ENCODE measurements at regions not wholly inside any gene's neighbourhood (a gene's known extent, or its start where the extent isn't known, plus 50 kb on each side); places are given as distances from the start of the nearest gene placed in this dataset.
"Not testable (repeated sequence)": the region's sequence is repeated elsewhere in the genome, so short reads cannot be mapped to it uniquely, and the experiment has no call there.

- DNase-seq (ENCODE audit: low spot score), result no peak
Measured at GRCh38 chrX:127782904-127783303, 269.3 kb downstream of the ACTRT1 start.

GRCh38 chrX:127764674-127765073, 287.5 kb downstream of the ACTRT1 start:
- no peak for DNase-seq (ENCODE audit: low spot score)

GRCh38 chrX:127762663-127763062, 289.5 kb downstream of the ACTRT1 start:
- DNase-seq (ENCODE audit: low spot score), result no peak

GRCh38 chrX:127732709-127733108, 319.5 kb downstream of the ACTRT1 start:
- DNase-seq (ENCODE audit: low spot score), result no peak

GRCh38 chrX:127726227-127726626, 326.0 kb downstream of the ACTRT1 start:
- no peak for DNase-seq (ENCODE audit: low spot score)

GRCh38 chrX:127708155-127708554, 344.0 kb downstream of the ACTRT1 start:
- peak; percentile 0 for DNase-seq (ENCODE audit: low spot score)

- DNase-seq (ENCODE audit: low spot score), result no peak
Measured at GRCh38 chrX:127702527-127702926, 349.7 kb downstream of the ACTRT1 start.

- DNase-seq (ENCODE audit: low spot score), result not testable (repeated sequence)
Measured at GRCh38 chrX:127662942-127663341, 389.3 kb downstream of the ACTRT1 start.

GRCh38 chrX:127649011-127649410, 403.2 kb downstream of the ACTRT1 start:
- no peak for DNase-seq (ENCODE audit: low spot score)

- no peak for DNase-seq (ENCODE audit: low spot score)
Measured at GRCh38 chrX:127621780-127622179, 430.4 kb downstream of the ACTRT1 start.

- no peak for DNase-seq (ENCODE audit: low spot score)
Measured at GRCh38 chrX:127606590-127606989, 445.6 kb downstream of the ACTRT1 start.

GRCh38 chrX:127596882-127597281, 455.3 kb downstream of the ACTRT1 start:
- no peak for DNase-seq (ENCODE audit: low spot score)

GRCh38 chrX:127578395-127578794, 473.8 kb downstream of the ACTRT1 start:
- DNase-seq (ENCODE audit: low spot score), result no peak

GRCh38 chrX:127577884-127578283, 474.3 kb downstream of the ACTRT1 start:
- no peak for DNase-seq (ENCODE audit: low spot score)

- no peak for DNase-seq (ENCODE audit: low spot score)
Measured at GRCh38 chrX:127574829-127575228, 477.4 kb downstream of the ACTRT1 start.

GRCh38 chrX:127572471-127572870, 479.7 kb downstream of the ACTRT1 start:
- no peak for DNase-seq (ENCODE audit: low spot score)

- DNase-seq (ENCODE audit: low spot score), result no peak
Measured at GRCh38 chrX:127571834-127572233, 480.4 kb downstream of the ACTRT1 start.

GRCh38 chrX:127570276-127570675, 481.9 kb downstream of the ACTRT1 start:
- DNase-seq (ENCODE audit: low spot score), result no peak

- no peak for DNase-seq (ENCODE audit: low spot score)
Measured at GRCh38 chrX:127568691-127569090, 483.5 kb downstream of the ACTRT1 start.

- DNase-seq (ENCODE audit: low spot score), result no peak
Measured at GRCh38 chrX:127558811-127559210, 493.4 kb downstream of the ACTRT1 start.

GRCh38 chrX:127552571-127552970, 499.6 kb downstream of the ACTRT1 start:
- no peak for DNase-seq (ENCODE audit: low spot score)

- no peak for DNase-seq (ENCODE audit: low spot score)
Measured at GRCh38 chrX:127519323-127519722, 532.9 kb downstream of the ACTRT1 start.

- no peak for DNase-seq (ENCODE audit: low spot score)
Measured at GRCh38 chrX:127490000-127490399, 562.2 kb downstream of the ACTRT1 start.

- DNase-seq (ENCODE audit: low spot score), result no peak
Measured at GRCh38 chrX:127466211-127466610, 586.0 kb downstream of the ACTRT1 start.

GRCh38 chrX:127459790-127460189, 592.4 kb downstream of the ACTRT1 start:
- no peak for DNase-seq (ENCODE audit: low spot score)
